ENCODE measurements at regions not wholly inside any gene's neighbourhood (a gene's known extent, or its start where the extent isn't known, plus 50 kb on each side); places are given as distances from the start of the nearest gene placed in this dataset.

DNA sequence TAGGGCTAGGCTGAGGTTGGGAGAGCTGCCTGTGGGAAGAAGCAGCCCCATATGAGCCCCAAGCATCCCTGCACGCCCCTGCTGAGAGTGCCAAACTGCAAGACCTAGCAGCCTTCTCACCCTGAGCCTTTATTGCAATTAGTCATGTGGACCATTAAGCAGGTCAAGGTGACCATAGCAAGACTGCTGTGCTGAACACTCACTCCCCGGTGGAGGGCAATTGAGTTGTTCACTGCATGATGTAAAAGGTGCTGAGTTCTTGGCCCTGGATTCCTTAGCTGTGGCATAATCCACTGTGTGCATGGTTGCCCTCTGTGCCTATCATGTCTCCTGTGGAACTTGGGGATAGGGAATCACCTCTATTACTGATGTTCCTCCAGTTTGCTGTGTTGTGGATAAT, 131.1 kb downstream of the FOXD1 start:
- TF ChIP-seq, protein P1, sequence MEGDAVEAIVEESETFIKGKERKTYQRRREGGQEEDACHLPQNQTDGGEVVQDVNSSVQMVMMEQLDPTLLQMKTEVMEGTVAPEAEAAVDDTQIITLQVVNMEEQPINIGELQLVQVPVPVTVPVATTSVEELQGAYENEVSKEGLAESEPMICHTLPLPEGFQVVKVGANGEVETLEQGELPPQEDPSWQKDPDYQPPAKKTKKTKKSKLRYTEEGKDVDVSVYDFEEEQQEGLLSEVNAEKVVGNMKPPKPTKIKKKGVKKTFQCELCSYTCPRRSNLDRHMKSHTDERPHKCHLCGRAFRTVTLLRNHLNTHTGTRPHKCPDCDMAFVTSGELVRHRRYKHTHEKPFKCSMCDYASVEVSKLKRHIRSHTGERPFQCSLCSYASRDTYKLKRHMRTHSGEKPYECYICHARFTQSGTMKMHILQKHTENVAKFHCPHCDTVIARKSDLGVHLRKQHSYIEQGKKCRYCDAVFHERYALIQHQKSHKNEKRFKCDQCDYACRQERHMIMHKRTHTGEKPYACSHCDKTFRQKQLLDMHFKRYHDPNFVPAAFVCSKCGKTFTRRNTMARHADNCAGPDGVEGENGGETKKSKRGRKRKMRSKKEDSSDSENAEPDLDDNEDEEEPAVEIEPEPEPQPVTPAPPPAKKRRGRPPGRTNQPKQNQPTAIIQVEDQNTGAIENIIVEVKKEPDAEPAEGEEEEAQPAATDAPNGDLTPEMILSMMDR (optimal IDR thresholded peaks at IDR 0.05 in 1 of 3, IDR thresholded peaks at IDR 0.05 in 1 of 3, conservative IDR thresholded peaks at IDR 0.05 in 1 of 3; ENCODE audit: extremely low read depth in 1 of 3, insufficient read depth in 2 of 3, low read length in 3 of 3): no peak
- no peak for TF ChIP-seq EZH2 (IDR thresholded peaks at IDR 0.05; ENCODE audit: low read length)
